OCI-LY7 (cell line): ENCODE measurements at regions not wholly inside any gene's neighbourhood (a gene's known extent, or its start where the extent isn't known, plus 50 kb on each side); places are given as distances from the start of the nearest gene placed in this dataset.

ENCODE experiments used
- BruUV-seq: library from RNA; stranded (reverse); fragments of 400-500 nt; replicated peaks from 2 replicates; lab custom pipeline; 2021; lab: Mats Ljungman, UMichigan
- CTCF ChIA-PET: fragments of 300-600 bp; sonication (Branson Sonifier 250); formaldehyde crosslinking; loops from one replicate; lab custom pipeline; 2022; ENCODE audit warnings: antibody characterized with exemption; ENCODE audit not compliant: unreplicated experiment; lab: Charles Lee
- POLR2A ChIA-PET: fragments of 300-600 bp; sonication (Branson Sonifier 250); formaldehyde crosslinking; loops from one replicate; lab custom pipeline; 2022; ENCODE audit warnings: antibody characterized with exemption; lab: Charles Lee
- DNase-seq: peaks from one replicate; pipeline ENCODE4 v3.0.0-alpha.2; 2015; ENCODE audit warnings: low spot score
- H2AFZ ChIP-seq: fragments of 200-600 bp; sonication (generic), shearing (Covaris generic); 2 replicates; pipeline ENCODE4 v1.6.1; 2014; ENCODE audit warnings: mild to moderate bottlenecking, antibody characterized with exemption, low read length, moderate library complexity
- H3K27ac ChIP-seq: fragments of 200-600 bp; sonication (generic); 2 replicates; pipeline ENCODE4 v1.5.1; 2014; ENCODE audit warnings: mixed run types, low read depth, mild to moderate bottlenecking, moderate library complexity, low read length, inconsistent platforms; ENCODE audit not compliant: poor library complexity, severe bottlenecking
- H3K36me3 ChIP-seq: fragments of 200-600 bp; sonication (generic); 2 replicates; pipeline ENCODE4 v1.6.1; 2014; ENCODE audit warnings: mild to moderate bottlenecking, antibody characterized with exemption, low read length, moderate library complexity, mixed read lengths; ENCODE audit not compliant: insufficient read depth
- H3K4me1 ChIP-seq: fragments of 200-600 bp; sonication (generic); 2 replicates; pipeline ENCODE4 v1.5.1; 2014; ENCODE audit warnings: mild to moderate bottlenecking, low read length; ENCODE audit not compliant: insufficient read depth, poor library complexity, severe bottlenecking
- H3K4me2 ChIP-seq: fragments of 200-600 bp; sonication (generic); 2 replicates; pipeline ENCODE4 v1.6.1; 2014; ENCODE audit warnings: mild to moderate bottlenecking, low read length
- H3K4me3 ChIP-seq: fragments of 200-600 bp; sonication (generic); 2 replicates; pipeline ENCODE4 v1.5.1; 2014; ENCODE audit warnings: mild to moderate bottlenecking, low read depth, low read length; ENCODE audit not compliant: poor library complexity, severe bottlenecking
- H3K79me2 ChIP-seq: fragments of 200-600 bp; sonication (generic); 2 replicates; pipeline ENCODE4 v1.6.1; 2016; ENCODE audit warnings: low read depth, mild to moderate bottlenecking, low read length, moderate library complexity, mixed read lengths; ENCODE audit not compliant: insufficient read depth
- H3K9me2 ChIP-seq: fragments of 200-600 bp; sonication (generic); 2 replicates; pipeline ENCODE4 v1.6.1; 2016; ENCODE audit warnings: mild to moderate bottlenecking, low read length, mixed read lengths; ENCODE audit not compliant: insufficient read depth
- H3K9me3 ChIP-seq: fragments of 200-600 bp; sonication (generic); 2 replicates; pipeline ENCODE4 v1.6.1; 2014; ENCODE audit warnings: mild to moderate bottlenecking, mixed run types, low read length, mixed read lengths
- H4K20me1 ChIP-seq: fragments of 200-600 bp; sonication (generic); 2 replicates; pipeline ENCODE4 v1.6.1; 2014; ENCODE audit warnings: mild to moderate bottlenecking, antibody characterized with exemption, low read length, moderate library complexity, mixed read lengths; ENCODE audit not compliant: insufficient read depth
- EZH2phosphoT487 ChIP-seq: fragments of 200-600 bp; sonication (generic); IDR thresholded peaks from 2 replicates; pipeline ENCODE4 v1.6.1; 2018; ENCODE audit warnings: low read depth, borderline replicate concordance, mild to moderate bottlenecking, mixed run types, antibody characterized with exemption, low read length, moderate library complexity, mixed read lengths
- intact Hi-C: fragments of 100-400 bp; cut with micrococcal nuclease; formaldehyde crosslinking; loops from one replicate; pipeline ENCODE4 v1.10.0; 2022; ENCODE audit not compliant: unreplicated experiment
- TF ChIP-seq, protein P1 (sequence below): fragments of 200-600 bp; sonication (generic); conservative IDR thresholded peaks from 2 replicates; pipeline ENCODE4 v1.5.1; 2014; ENCODE audit warnings: mild to moderate bottlenecking, antibody characterized with exemption, low read length, moderate library complexity, mixed read lengths

DNA sequence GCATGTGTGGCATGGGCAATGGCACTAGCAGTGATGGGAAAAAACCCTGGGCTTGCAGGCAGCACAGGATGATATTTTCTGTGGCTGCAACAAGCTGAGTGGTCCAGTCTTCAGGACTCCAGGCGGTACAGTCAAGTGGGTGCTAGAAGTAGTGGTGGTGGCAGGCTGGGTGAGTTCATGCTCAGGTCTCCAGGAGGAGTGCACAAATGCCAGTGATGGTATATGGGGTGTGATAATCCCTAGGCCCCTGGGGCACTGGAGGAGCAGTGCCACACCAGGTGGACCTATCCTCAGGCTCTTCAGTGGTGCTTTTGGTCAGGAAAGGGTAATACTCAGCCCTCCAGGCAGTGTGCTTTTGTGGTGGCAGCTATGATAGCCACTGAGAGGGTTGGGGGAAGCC is 496.4 kb downstream of the PRR16 start:
- no peaks in the 10 kb centered on the region for H3K9me3 ChIP-seq
- no peaks in the 10 kb centered on the region for H4K20me1 ChIP-seq
- H2AFZ ChIP-seq, result no peak overlapping the region
- no peak for DNase-seq
- intact Hi-C loops, result no loop called here
- H3K4me1 ChIP-seq, result no peaks in the 10 kb centered on the region
- H3K9me2 ChIP-seq, result no peaks in the 10 kb centered on the region
- H3K27ac ChIP-seq, result no peak overlapping the region
- H3K79me2 ChIP-seq, result no peaks in the 10 kb centered on the region
- TF ChIP-seq EZH2phosphoT487, result no peak
- TF ChIP-seq, protein P1, sequence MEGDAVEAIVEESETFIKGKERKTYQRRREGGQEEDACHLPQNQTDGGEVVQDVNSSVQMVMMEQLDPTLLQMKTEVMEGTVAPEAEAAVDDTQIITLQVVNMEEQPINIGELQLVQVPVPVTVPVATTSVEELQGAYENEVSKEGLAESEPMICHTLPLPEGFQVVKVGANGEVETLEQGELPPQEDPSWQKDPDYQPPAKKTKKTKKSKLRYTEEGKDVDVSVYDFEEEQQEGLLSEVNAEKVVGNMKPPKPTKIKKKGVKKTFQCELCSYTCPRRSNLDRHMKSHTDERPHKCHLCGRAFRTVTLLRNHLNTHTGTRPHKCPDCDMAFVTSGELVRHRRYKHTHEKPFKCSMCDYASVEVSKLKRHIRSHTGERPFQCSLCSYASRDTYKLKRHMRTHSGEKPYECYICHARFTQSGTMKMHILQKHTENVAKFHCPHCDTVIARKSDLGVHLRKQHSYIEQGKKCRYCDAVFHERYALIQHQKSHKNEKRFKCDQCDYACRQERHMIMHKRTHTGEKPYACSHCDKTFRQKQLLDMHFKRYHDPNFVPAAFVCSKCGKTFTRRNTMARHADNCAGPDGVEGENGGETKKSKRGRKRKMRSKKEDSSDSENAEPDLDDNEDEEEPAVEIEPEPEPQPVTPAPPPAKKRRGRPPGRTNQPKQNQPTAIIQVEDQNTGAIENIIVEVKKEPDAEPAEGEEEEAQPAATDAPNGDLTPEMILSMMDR, result no peak
- H3K4me2 ChIP-seq, result no peak overlapping the region
- CTCF ChIA-PET, result no interaction called here
- H3K36me3 ChIP-seq, result no peaks in the 10 kb centered on the region
- H3K4me3 ChIP-seq, result no peak overlapping the region
- BruUV-seq, result no TSS peak
- POLR2A ChIA-PET, result no interaction called here

DNA sequence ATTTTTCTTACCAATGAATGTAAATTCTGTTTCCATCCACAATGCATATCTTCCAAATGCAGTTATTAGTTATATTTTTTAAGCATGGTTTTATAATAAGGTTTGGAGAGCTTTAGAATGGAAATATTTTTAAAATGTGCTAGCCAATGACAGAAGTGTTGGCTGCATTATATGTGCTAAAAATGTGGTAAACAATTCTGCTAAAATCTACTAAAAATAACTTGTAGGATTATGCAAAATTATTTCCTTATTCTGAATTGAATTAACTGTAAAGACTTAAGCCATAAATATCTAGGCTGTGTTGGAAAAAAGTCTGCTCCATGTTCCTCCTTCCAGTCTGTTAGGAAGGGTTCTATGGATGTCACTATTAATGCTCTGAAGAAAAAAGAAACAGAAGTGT is 503.3 kb downstream of the PRR16 start:
- ChIA-PET POLR2A (interaction anchor here (0.7 to 1.1 kb wide), 2 partner anchors 20 to 34 kb away, joined by 3 read pairs; no protein-coding TSS in a partner anchor), CTCF (no interaction called here)
- Histone ChIP-seq H3K4me1 (no peaks in the 10 kb centered on the region), H3K79me2 (no peaks in the 10 kb centered on the region), H3K9me2 (no peaks in the 10 kb centered on the region), H2AFZ (no peak overlapping the region), H3K4me2 (no peak overlapping the region), H3K9me3 (no peaks in the 10 kb centered on the region), H3K27ac (no peak overlapping the region), H4K20me1 (no peaks in the 10 kb centered on the region), H3K36me3 (no peaks in the 10 kb centered on the region), H3K4me3 (no peak overlapping the region)
- no peak for TF ChIP-seq EZH2phosphoT487
- TF ChIP-seq, protein P1, result no peak
- DNase-seq, result no peak
- BruUV-seq, result no TSS peak
- intact Hi-C loops, result no loop called here

DNA sequence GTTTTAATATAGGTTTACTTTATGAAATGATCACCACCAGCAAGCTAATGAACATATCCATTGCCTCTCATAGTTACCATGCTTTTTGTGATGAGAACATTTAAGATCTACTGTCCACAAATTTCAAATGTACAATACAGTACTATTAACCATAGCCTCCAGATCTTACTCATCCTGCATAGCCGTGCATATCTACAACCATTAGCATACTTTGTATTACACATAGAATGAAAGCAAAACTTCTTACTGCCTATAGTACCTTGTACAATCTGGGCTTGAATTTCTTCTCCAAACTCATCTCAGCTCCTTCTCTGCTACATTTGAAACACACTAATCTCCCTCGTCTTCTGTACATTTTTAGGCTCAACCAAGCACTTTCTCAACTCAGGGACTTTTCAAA is 510.6 kb downstream of the PRR16 start:
- Histone ChIP-seq H4K20me1 (no peaks in the 10 kb centered on the region), H2AFZ (no peak overlapping the region), H3K27ac (no peak overlapping the region), H3K4me1 (no peaks in the 10 kb centered on the region), H3K4me3 (no peak overlapping the region), H3K79me2 (no peaks in the 10 kb centered on the region), H3K36me3 (no peaks in the 10 kb centered on the region), H3K4me2 (no peak overlapping the region), H3K9me2 (no peaks in the 10 kb centered on the region), H3K9me3 (no peaks in the 10 kb centered on the region)
- intact Hi-C loops, result no loop called here
- no TSS peak for BruUV-seq
- ChIA-PET CTCF (no interaction called here), POLR2A (no interaction called here)
- DNase-seq, result no peak
- TF ChIP-seq, protein P1, result no peak
- TF ChIP-seq EZH2phosphoT487, result no peak
